ENCODE measurements at regions not wholly inside any gene's neighbourhood (a gene's known extent, or its start where the extent isn't known, plus 50 kb on each side); places are given as distances from the start of the nearest gene placed in this dataset.

- H2AK5ac ChIP-seq (ENCODE audit: low read depth, low read length): no peak overlapping the region
- no peaks in the 10 kb centered on the region for H3K36me3 ChIP-seq (replicated peaks in 1 of 2; ENCODE audit: control insufficient read depth in 2 of 2, insufficient read depth in 2 of 2, low read length in 2 of 2)
- H3K4ac ChIP-seq (ENCODE audit: low read length): no peak overlapping the region
- H3K14ac ChIP-seq (ENCODE audit: low read length): no peak overlapping the region
- no peak overlapping the region for H3K9ac ChIP-seq (ENCODE audit: low read depth, low read length, poor library complexity)
- H3K79me1 ChIP-seq (ENCODE audit: low read depth, low read length): no peaks in the 10 kb centered on the region
- H2BK12ac ChIP-seq (ENCODE audit: low read length): no peak overlapping the region
- no peak overlapping the region for H2BK5ac ChIP-seq (ENCODE audit: low read length)
- no CpG with 5 or more reads among the region's 2 CpGs for WGBS, 2 donors (ENCODE audit: extremely low coverage in 2 of 2, insufficient read length in 2 of 2, insufficient replicate concordance in 1 of 2)
- H3K18ac ChIP-seq (ENCODE audit: low read length): no peak overlapping the region
- no peak overlapping the region for H3K4me2 ChIP-seq (ENCODE audit: insufficient read depth, low read length, poor library complexity, severe bottlenecking)
- no peaks in the 10 kb centered on the region for H3K27me3 ChIP-seq (ENCODE audit: control insufficient read depth in 3 of 3, insufficient read depth in 3 of 3, low read depth in 1 of 3, low read length in 3 of 3)
- H2AFZ ChIP-seq (ENCODE audit: low read length): no peak overlapping the region
- H3K4me1 ChIP-seq (ENCODE audit: control insufficient read depth in 2 of 2, insufficient read depth in 1 of 2, low read depth in 1 of 2, low read length in 2 of 2): no peaks in the 10 kb centered on the region
- H2BK120ac ChIP-seq (ENCODE audit: low read depth, low read length): no peak overlapping the region
- H4K91ac ChIP-seq (ENCODE audit: low read depth, low read length, poor library complexity): no peak overlapping the region
- H3K23ac ChIP-seq (ENCODE audit: low read depth, low read length, poor library complexity): no peak overlapping the region
- peaks cover 0 to 4% of the 10 kb centered on the region in 2 donors for H3K9me3 ChIP-seq (replicated peaks in 1 of 2; ENCODE audit: control insufficient read depth in 2 of 2, insufficient read depth in 1 of 2, low read depth in 1 of 2, low read length in 2 of 2)
- H2BK15ac ChIP-seq (ENCODE audit: low read length): no peak overlapping the region
- no peak overlapping the region for H4K8ac ChIP-seq (ENCODE audit: low read depth, low read length)
- no peak for DNase-seq (ENCODE audit: low spot score)
- no peak overlapping the region for H3K4me3 ChIP-seq (ENCODE audit: low read length in 2 of 2)
- no peak overlapping the region for H3K27ac ChIP-seq (replicated peaks; ENCODE audit: low read length)
Measured at GRCh38 chr11:80542704-80543103, 1101.9 kb upstream of the TENM4 start.

- no peak overlapping the region for H2AK5ac ChIP-seq (ENCODE audit: low read depth, low read length)
- H3K18ac ChIP-seq (ENCODE audit: low read length): no peak overlapping the region
- H3K9ac ChIP-seq (ENCODE audit: low read depth, low read length, poor library complexity): no peak overlapping the region
- H4K91ac ChIP-seq (ENCODE audit: low read depth, low read length, poor library complexity): no peak overlapping the region
- H3K4me3 ChIP-seq (ENCODE audit: low read length in 2 of 2): no peak overlapping the region
- H3K27me3 ChIP-seq (ENCODE audit: control insufficient read depth in 3 of 3, insufficient read depth in 3 of 3, low read depth in 1 of 3, low read length in 3 of 3): no peaks in the 10 kb centered on the region
- H3K14ac ChIP-seq (ENCODE audit: low read length): no peak overlapping the region
- H3K79me1 ChIP-seq (ENCODE audit: low read depth, low read length): no peaks in the 10 kb centered on the region
- no peak overlapping the region for H2BK15ac ChIP-seq (ENCODE audit: low read length)
- no peak overlapping the region for H2BK12ac ChIP-seq (ENCODE audit: low read length)
- H2BK120ac ChIP-seq (ENCODE audit: low read depth, low read length): no peak overlapping the region
- H3K36me3 ChIP-seq (replicated peaks in 1 of 2; ENCODE audit: control insufficient read depth in 2 of 2, insufficient read depth in 2 of 2, low read length in 2 of 2): no peaks in the 10 kb centered on the region
- no peak overlapping the region for H3K4me2 ChIP-seq (ENCODE audit: insufficient read depth, low read length, poor library complexity, severe bottlenecking)
- no peak overlapping the region for H4K8ac ChIP-seq (ENCODE audit: low read depth, low read length)
- H3K23ac ChIP-seq (ENCODE audit: low read depth, low read length, poor library complexity): no peak overlapping the region
- no peak overlapping the region for H3K4ac ChIP-seq (ENCODE audit: low read length)
- H3K27ac ChIP-seq (replicated peaks; ENCODE audit: low read length): no peak overlapping the region
- no peaks in the 10 kb centered on the region for H3K4me1 ChIP-seq (ENCODE audit: control insufficient read depth in 2 of 2, insufficient read depth in 1 of 2, low read depth in 1 of 2, low read length in 2 of 2)
- no CpG with 5 or more reads among the region's 2 CpGs for WGBS, 2 donors (ENCODE audit: extremely low coverage in 2 of 2, insufficient read length in 2 of 2, insufficient replicate concordance in 1 of 2)
- no peak for DNase-seq (ENCODE audit: low spot score)
- no peak overlapping the region for H2BK5ac ChIP-seq (ENCODE audit: low read length)
- H3K9me3 ChIP-seq (replicated peaks in 1 of 2; ENCODE audit: control insufficient read depth in 2 of 2, insufficient read depth in 1 of 2, low read depth in 1 of 2, low read length in 2 of 2): peaks cover 6 to 10% of the 10 kb centered on the region in 2 donors
- H2AFZ ChIP-seq (ENCODE audit: low read length): no peak overlapping the region
Measured at GRCh38 chr11:80538040-80538439, 1097.2 kb upstream of the TENM4 start.

- no peak overlapping the region for H3K4ac ChIP-seq (ENCODE audit: low read length)
- H3K23ac ChIP-seq (ENCODE audit: low read depth, low read length, poor library complexity): no peak overlapping the region
- H3K9me3 ChIP-seq (replicated peaks in 1 of 2; ENCODE audit: control insufficient read depth in 2 of 2, insufficient read depth in 1 of 2, low read depth in 1 of 2, low read length in 2 of 2): peaks cover 7 to 11% of the 10 kb centered on the region in 2 donors
- DNase-seq (ENCODE audit: low spot score): no peak
- no peak overlapping the region for H2AK5ac ChIP-seq (ENCODE audit: low read depth, low read length)
- no peak overlapping the region for H3K18ac ChIP-seq (ENCODE audit: low read length)
- no peak overlapping the region for H2BK120ac ChIP-seq (ENCODE audit: low read depth, low read length)
- no peak overlapping the region for H2BK12ac ChIP-seq (ENCODE audit: low read length)
- H3K4me2 ChIP-seq (ENCODE audit: insufficient read depth, low read length, poor library complexity, severe bottlenecking): no peak overlapping the region
- H2BK15ac ChIP-seq (ENCODE audit: low read length): no peak overlapping the region
- H3K4me3 ChIP-seq (ENCODE audit: low read length in 2 of 2): peak overlapping the region in 1 of 2 donors; percentile 63
- H3K14ac ChIP-seq (ENCODE audit: low read length): no peak overlapping the region
- H3K27ac ChIP-seq (replicated peaks; ENCODE audit: low read length): no peak overlapping the region
- H2BK5ac ChIP-seq (ENCODE audit: low read length): no peak overlapping the region
- no peaks in the 10 kb centered on the region for H3K4me1 ChIP-seq (ENCODE audit: control insufficient read depth in 2 of 2, insufficient read depth in 1 of 2, low read depth in 1 of 2, low read length in 2 of 2)
- no CpG with 5 or more reads among the region's 1 CpG for WGBS, 2 donors (ENCODE audit: extremely low coverage in 2 of 2, insufficient read length in 2 of 2, insufficient replicate concordance in 1 of 2)
- H2AFZ ChIP-seq (ENCODE audit: low read length): no peak overlapping the region
- no peak overlapping the region for H4K8ac ChIP-seq (ENCODE audit: low read depth, low read length)
- H3K79me1 ChIP-seq (ENCODE audit: low read depth, low read length): no peaks in the 10 kb centered on the region
- no peaks in the 10 kb centered on the region for H3K27me3 ChIP-seq (ENCODE audit: control insufficient read depth in 3 of 3, insufficient read depth in 3 of 3, low read depth in 1 of 3, low read length in 3 of 3)
- H3K36me3 ChIP-seq (replicated peaks in 1 of 2; ENCODE audit: control insufficient read depth in 2 of 2, insufficient read depth in 2 of 2, low read length in 2 of 2): no peaks in the 10 kb centered on the region
- no peak overlapping the region for H4K91ac ChIP-seq (ENCODE audit: low read depth, low read length, poor library complexity)
- no peak overlapping the region for H3K9ac ChIP-seq (ENCODE audit: low read depth, low read length, poor library complexity)
Measured at GRCh38 chr11:80533463-80533862, 1092.6 kb upstream of the TENM4 start.

GRCh38 chr11:80532633-80533232 lies 1091.9 kb upstream of the TENM4 start:
- DNase-seq (ENCODE audit: low spot score): no peak
- Histone ChIP-seq H3K4me2 (ENCODE audit: insufficient read depth, low read length, poor library complexity, severe bottlenecking) (no peak overlapping the region), H3K14ac (ENCODE audit: low read length) (no peak overlapping the region), H2BK12ac (ENCODE audit: low read length) (no peak overlapping the region), H2BK5ac (ENCODE audit: low read length) (no peak overlapping the region), H3K4me1 (ENCODE audit: control insufficient read depth in 2 of 2, insufficient read depth in 1 of 2, low read depth in 1 of 2, low read length in 2 of 2) (no peaks in the 10 kb centered on the region), H2AK5ac (ENCODE audit: low read depth, low read length) (no peak overlapping the region), H2AFZ (ENCODE audit: low read length) (no peak overlapping the region), H4K8ac (ENCODE audit: low read depth, low read length) (no peak overlapping the region), H3K27ac (replicated peaks; ENCODE audit: low read length) (no peak overlapping the region), H3K18ac (ENCODE audit: low read length) (no peak overlapping the region), H3K36me3 (replicated peaks in 1 of 2; ENCODE audit: control insufficient read depth in 2 of 2, insufficient read depth in 2 of 2, low read length in 2 of 2) (no peaks in the 10 kb centered on the region), H3K79me1 (ENCODE audit: low read depth, low read length) (no peaks in the 10 kb centered on the region), H2BK120ac (ENCODE audit: low read depth, low read length) (no peak overlapping the region), H3K4ac (ENCODE audit: low read length) (no peak overlapping the region), H3K27me3 (ENCODE audit: control insufficient read depth in 3 of 3, insufficient read depth in 3 of 3, low read depth in 1 of 3, low read length in 3 of 3) (no peaks in the 10 kb centered on the region), H3K23ac (ENCODE audit: low read depth, low read length, poor library complexity) (no peak overlapping the region), H4K91ac (ENCODE audit: low read depth, low read length, poor library complexity) (no peak overlapping the region), H2BK15ac (ENCODE audit: low read length) (no peak overlapping the region), H3K9ac (ENCODE audit: low read depth, low read length, poor library complexity) (no peak overlapping the region), H3K9me3 (replicated peaks in 1 of 2; ENCODE audit: control insufficient read depth in 2 of 2, insufficient read depth in 1 of 2, low read depth in 1 of 2, low read length in 2 of 2) (peaks cover 7 to 11% of the 10 kb centered on the region in 2 donors), H3K4me3 (ENCODE audit: low read length in 2 of 2) (no peak overlapping the region)
- no CpG with 5 or more reads among the region's 21 CpGs for WGBS, 2 donors (ENCODE audit: extremely low coverage in 2 of 2, insufficient read length in 2 of 2, insufficient replicate concordance in 1 of 2)
